Neural progenitor cell (in vitro differentiated cells): ENCODE measurements at regions not wholly inside any gene's neighbourhood (a gene's known extent, or its start where the extent isn't known, plus 50 kb on each side); places are given as distances from the start of the nearest gene placed in this dataset.
A peak's percentile ranks its signal among the peaks of the same experiment; 100 is the strongest.

Experiments used
- CTCF ChIP-seq: fragments of 200-600 bp; sonication (generic); IDR thresholded peaks from 2 replicates; pipeline ENCODE4 v1.5.1; 2017; ENCODE audit warnings: antibody characterized with exemption, mild to moderate bottlenecking
- EZH2 ChIP-seq: fragments of 200-600 bp; sonication (generic); IDR thresholded peaks from 2 replicates; pipeline ENCODE4 v1.6.1; 2017; ENCODE audit warnings: antibody characterized with exemption, mild to moderate bottlenecking, moderate library complexity
- EZH2phosphoT487 ChIP-seq: fragments of 200-600 bp; sonication (generic); IDR thresholded peaks from 2 replicates; pipeline ENCODE4 v1.6.1; 2017; ENCODE audit warnings: antibody characterized with exemption

- TF ChIP-seq CTCF = no peak
- no peak for TF ChIP-seq EZH2
- peak; percentile 45 for TF ChIP-seq EZH2phosphoT487
Observed at GRCh38 chr4:129862461-129862860, 766.5 kb downstream of the C4orf33 start.
